ENCODE measurements at regions not wholly inside any gene's neighbourhood (a gene's known extent, or its start where the extent isn't known, plus 50 kb on each side); places are given as distances from the start of the nearest gene placed in this dataset.

DNA sequence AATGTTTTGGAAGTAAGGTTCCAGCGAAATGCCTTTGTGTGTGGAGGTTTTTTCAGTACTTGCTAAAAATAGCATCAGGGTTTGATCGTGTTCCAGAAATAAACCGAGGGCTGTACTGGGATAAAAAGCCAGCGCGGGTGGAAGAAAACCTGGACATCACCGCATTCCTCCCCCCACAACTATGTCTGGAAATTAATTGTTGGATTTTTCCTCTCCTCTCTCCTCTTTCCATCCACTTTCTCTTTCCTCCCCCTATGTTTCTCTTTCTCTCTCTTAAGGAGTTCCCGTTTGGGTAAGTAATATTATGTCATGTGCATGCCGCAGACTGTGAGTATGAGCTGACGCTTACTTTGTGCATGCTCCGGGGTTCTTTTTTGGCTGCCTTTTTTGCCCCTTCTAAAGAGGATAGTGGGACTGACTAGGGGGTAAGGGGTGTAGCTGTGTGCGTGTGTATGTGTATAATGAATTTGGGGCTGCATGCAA is 104.2 kb upstream of the HSD17B12 start:
- no peak for DNase-seq

DNA sequence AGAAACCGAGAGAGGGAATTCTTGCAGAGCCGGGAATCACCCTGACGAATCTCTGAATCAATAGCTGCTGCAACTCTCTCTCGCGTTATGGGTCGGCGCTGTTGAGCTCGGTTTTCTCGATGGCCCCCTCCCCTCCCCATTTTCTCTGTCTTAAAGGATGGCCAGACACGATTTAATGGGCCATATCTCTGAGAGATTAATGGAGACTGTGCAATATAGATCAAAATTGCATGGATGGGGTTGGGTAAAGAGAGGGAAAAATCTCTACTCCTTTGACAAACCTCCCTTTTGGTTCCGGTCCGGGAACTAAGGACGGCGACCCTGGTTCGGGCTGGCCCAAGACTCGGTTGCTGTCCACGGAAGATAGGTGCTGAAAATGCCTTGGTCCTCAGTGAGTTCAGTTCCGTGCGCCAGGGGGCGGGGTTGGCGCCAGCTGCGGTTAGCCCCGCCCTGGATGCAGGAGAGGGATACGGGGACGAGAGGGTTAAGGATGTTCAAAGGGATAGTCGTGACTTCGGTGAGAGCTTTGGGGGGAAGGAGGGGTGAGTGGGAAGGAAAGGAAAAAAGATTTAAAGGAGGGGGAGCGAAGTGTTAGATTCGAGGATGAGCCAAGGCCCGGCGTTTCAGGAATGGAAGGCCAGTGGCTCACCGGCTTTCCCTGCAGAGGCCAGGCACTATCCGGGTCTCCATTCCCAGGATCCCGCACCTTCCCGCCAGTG is 103.6 kb upstream of the HSD17B12 start:
- peak; percentile 7 for DNase-seq

DNA sequence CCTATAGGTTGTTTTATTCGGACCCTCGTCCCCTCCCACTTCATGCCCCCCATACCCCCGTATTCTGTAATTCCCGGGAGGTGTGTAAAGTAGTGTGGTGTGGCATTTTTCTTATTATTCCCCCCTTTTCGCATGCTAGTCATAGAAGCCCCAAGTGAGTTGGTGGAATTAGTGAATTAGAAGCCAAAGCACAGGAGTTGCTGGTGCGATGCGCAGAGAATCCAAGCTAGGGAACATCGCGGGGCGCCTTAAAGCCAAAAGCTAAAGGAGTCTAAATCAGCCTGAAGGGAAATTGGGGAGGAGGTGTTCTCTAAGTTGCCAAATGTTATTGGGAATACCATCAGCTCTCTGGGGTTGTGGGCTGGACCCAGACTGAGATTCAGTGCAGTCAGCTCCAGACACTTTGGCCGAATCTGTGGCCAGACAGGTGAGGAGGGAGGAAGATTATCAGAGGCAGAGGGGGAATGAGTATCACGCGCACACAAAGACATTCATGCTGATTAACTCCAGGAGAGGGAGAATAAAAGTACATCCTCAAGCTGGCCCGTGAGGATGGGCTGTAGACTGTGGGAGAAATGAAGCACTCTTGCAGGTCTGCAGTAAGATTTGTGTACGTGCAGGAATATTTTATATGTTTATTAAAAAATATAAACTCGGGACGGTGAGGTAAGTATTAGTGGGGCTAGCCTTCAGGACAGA is 102.8 kb upstream of the HSD17B12 start:
- no peak for DNase-seq

DNA sequence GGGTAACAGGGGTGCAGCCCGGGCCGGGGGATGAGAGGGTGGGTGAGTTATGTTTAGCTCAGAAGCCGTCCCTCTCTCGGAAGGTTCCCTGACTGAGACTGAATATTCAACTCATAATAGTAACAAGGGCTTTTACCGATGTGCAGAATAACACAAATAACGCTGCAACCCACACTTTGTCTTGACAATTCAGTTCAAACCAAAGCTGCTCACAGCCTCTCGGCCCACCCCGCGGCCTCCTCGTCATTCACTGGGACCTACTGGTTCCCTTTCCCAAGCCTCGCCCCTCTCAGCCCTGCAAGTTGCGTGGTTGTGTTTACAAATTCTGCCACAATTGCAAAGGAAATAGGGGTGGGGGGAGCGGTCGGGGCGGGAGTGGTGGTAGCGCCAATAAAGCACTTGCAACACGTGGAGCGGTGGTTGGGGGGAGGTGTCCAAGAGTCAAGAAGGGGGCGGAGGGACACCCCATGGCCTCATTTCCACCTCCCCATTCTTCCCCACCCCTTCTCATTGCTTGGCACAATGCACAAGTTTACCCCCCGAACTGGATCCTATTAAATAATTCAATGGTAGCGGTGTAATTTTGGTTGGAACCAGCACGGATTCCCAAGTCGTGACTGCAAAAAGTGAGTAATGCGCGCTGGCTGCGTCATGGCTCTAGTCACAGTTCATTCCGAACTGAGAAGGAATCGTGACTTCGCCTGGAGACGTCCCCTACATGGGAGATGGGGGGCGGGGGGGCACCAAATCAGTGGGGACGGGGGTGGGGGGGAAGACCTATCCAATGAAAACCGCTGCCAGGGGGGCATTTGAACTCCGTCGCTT is 102.0 kb upstream of the HSD17B12 start:
- DNase-seq = no peak

DNA sequence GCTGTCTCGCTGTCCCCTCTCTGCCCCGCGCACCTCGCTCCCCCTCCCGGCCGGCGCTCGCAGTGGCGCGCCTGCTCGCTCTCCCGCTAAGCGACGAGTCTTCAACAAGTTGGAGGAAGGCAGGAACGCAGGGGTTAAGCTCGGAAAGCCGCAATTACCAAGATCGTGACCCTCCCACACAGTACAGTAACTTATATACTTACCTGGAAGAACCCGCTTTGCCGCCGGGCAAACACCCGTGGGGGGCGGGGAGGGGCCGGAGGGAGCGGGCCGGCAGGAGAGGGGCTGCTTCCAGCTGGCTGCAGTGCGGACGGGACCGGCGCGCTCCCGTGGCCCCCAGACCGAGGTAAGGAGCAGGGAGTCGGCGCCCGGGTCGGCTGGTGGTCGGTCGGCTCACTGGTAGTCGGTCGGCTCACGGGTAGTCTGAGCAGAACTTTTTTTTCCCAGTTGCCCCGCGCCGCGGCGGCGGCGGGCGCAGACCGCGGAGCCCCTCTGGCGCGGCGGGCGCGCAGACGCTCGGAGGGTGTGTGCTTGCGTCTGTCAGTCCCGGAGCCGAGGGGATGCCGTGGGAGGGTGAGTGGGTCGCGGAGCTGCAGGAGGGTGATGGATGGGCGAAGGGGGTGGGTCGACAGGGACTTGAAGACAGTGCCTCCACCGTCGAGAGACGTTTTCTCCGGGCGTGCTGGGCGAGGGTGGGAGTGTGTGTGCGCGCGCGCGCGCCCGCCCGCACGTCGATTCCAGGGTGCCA is 101.2 kb upstream of the HSD17B12 start:
- no peak for DNase-seq

DNA sequence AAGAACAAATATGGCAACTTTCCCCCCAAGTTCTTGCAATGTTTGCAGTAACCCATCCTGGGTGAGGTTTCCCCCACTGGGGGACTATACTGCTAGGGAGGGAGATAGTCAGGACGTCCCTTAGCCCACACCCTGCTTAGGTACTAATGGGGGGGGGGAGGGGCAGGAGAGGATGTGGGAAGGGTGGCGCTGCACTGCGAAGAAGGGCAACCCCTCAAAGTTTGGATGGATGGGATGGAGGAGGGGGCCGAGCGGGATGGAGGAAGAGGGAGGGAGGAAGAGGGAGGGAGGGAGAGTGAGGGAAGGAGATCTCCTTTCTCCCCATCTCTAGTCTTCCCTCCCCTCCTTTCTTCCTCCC is 100.6 kb upstream of the HSD17B12 start:
- no peak for DNase-seq

DNA sequence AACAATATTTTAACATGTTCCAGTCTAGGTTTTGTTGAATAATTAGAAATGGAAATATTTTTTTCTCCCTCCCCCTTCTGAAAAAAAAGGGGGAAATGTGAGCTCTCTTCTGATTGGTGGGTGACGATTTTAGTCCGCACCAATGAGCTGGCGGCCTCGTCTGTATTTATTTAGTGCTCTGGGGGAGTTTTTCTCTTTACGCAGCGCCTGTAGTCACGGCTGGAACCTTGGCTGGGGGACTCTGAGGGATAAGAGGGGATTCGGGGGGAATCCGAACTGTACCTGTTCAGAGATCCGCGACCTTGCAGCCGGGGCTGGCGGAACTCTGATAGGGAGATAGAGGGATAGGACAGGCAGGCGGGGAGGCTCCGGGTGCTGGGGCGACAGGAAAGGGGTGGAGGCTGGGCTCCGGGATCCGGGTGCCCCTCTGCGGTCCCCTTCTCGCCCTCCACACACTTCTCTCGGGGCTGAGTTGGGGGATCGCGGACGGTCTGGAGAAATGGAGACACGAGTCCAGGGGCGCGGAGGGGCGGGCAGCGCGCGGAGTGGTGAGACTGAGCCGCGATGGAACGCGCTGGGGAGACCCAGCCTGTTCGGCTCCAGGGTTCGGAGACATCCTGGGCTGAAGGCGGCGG is 99.7 kb upstream of the HSD17B12 start:
- no peak for DNase-seq

DNA sequence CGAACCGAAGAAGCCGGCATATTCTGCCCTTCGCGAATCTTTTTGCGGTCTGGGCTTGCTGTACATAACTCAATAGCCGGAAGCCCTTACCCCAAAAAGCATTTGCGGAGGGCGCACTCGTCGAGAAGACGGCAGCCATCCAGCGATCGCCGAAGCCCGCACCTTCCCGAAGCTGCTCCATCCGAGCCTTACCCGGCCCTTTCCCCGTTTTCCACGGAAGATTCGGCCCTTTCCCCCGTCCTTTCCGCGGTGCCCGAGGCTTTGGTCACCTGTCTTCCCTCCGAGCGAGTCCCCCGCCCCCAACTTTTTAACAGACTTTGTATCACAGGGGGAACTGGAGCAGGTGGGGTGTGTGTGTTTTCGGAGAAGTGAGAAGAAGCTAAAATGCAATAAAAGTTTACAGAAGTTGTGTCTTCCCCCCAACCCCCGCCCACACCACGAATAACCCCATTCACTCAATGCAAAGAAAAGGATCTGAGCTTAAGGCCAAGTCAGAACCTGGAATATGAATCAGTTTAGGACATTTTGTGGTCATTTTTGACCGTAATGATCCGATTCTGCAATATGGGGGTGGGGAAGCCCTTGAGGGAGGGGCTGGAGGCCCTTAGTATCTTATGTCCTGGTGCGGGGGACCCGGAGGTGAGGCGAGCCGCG is 99.0 kb upstream of the HSD17B12 start:
- no peak for DNase-seq

DNA sequence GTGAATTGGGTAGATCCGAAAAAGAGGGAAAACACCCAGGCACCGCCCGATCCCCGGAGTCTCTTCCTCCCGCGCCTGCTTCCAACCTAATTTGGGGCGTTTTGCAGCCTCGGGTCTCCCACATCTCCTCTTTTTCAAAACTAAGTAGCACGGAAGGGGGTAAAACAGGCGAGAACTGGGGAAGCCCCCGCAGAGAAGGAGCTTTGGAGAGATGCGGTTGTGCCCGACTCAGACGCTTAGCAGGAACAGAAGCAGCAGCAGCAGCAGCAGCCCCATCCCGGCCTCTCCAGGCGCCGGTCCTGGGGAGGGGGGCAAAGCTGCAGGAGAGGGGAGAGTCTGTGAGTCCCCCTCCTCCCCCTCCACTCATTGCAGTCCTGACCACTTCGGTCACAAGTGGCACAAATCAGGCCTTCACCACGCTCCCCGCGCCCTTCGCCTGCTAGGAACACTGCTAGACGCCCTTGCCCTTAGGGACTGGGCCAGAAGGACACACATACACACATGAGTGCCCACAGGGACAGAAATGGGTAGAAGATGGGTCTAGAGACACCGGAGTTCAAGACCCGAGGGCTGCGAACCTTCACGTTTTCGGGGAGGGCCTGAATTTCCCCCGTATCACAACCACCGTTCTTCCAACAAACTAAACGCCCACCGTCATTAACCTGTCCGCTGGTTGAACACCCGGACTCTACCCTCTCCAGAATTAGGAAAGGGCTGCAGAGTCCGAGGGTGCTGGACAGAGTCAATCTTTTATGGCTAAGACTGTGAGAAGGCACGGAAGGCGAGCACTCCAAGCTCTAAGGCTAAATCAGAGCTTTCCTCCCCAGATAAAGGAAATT is 98.3 kb upstream of the HSD17B12 start:
- no peak for DNase-seq

DNA sequence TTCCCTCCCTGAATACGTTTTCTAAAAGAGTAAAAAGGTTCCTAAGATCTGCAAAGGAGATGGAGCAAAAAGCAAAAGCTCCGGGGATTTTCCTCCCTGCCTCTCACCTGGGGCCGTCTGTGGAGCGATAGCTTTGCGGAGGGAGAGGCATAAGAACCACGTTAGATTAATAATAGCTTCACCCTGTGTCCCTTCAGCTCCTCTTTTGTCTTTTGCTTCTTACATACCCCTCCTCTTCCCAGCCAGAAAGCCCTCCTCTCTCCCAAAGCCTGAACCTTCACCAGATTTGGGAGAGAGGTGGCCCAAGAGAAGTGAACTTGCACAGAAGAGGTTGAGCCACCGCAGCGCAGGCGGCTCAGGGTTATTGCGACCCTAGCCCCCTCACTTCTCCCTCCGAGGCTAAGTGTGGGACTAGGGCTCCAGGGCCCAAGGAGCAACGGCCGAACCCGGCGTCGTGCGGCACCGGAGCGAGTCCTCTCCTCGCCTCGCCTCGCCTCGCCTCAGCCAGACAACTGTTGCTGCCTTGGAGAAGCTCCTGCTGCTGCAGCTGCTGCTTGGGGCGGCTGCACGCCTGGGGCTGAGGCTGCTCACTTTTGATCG is 97.6 kb upstream of the HSD17B12 start:
- DNase-seq = no peak

DNA sequence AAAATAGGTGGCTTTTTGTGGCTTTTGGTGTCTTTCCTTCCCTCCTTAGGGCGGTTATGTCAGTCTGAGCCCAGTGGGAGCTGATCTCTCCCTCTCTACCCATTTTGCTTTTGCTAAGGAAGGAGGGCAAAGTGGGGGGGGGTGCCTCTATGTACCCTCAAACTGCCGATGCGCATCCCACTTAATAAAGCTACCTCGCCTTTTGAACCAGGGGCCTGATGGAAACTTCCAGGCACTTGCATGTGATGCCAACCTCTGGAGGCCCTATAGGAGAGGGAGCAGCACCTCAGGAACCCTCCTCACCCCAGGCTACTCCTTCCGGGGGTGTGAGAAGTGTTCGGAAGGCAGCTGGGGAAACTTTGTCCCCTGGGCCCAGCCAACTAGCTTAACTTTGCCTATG is 97.0 kb upstream of the HSD17B12 start:
- no peak for DNase-seq

DNA sequence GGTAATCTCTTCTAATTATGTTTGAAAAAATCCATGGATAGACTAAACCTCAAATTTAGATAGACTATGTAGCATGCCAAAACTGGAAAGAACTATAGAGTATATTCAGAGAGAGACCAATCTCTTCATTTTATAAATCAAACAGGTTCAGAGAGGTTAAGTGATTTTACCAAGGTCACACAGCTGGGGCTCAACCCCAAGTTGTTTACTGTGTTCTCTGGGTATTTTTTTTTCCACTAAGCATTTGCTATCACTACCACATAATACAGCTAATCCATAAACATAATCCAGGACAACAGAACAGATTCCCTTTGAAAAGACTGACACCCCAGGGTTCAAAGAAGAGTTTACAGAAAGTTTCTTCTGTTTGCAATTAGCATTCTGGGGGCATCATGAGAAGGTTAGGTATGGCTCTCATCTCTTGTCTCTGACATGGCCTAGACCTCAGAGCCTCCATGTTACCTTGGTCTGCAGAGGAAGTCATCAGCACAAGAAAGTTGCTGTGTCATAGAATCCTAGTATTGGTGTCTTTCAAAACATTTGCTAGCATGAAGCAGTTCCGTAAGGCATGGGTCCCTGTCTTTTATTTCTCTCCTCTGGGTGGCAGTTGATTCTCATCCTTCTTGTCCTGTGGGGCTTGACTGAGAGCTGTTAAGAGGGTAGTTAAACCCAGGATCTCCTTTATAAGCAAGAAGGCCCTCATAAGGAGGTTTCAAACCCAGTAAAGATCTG is 94.5 kb upstream of the HSD17B12 start:
- DNase-seq = no peak

DNA sequence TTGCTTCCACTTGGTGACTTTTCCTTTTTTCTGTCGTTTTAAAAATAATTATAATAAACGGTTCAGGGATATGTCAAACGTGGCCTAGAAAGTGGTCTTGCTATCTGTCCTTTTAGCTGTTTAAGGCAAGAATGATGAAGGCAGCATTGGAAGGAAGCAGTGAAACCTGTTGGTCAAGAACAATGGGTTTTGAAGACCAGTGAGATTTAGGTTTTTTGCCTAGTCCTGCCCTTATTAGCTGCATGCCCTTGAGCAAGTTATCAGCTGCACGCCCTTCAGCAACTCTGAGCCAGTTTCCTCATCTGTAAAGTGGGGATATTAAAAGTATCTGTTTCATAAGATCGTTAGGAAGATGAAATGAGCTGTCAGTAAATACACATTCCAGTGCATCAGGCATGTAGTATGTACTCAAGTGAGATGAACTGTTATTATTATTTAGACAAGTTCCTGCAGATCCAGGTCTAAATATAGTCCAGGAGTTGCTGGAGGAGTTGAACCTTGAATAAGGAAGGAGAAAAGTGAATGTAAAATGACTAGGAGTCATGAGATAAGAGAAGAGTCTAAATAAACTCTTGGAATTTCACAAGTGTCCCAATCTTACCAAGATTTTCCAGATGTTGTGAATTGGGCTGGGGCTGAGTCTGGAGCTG is 90.8 kb upstream of the HSD17B12 start:
- no peak for DNase-seq

DNA sequence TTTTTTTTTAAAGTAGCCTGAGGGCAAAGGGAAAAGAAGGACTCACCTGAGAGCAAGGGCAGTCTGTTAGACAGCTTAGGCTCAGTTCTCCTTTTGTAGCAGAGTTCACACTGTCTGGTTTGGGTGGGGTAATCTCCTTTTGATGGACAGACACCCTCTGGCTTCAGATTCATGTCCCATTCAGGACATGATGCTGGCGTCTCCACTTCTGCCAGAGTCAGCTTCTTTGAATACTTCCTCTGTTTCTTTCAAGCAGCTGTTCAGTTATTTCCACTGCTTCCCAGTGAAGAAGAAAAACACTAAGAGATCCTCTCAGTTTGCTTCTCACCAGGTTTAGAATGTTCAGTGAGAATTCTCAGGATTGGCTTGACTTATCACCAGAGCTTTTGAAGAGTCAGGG is 79.0 kb upstream of the HSD17B12 start:
- DNase-seq = no peak

DNA sequence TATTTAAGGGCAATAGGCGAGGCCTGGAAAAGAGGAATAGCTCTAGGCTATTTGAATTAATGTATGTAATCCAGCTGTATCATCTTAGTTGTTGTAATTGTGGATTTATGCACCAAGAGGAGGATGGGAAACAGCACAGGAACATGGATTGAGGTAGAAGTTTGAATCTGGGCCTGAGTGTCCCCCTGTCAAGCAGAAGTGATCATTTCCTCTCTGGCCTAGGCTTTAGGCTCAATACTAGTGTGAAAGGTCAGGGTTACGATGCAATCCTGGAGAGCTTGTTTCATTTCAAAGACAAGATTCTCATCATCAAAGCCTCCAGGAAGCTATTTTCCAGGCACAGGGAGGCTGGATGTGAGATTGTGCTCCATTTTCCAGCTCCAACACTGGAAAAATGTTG is 77.9 kb upstream of the HSD17B12 start:
- DNase-seq = no peak

DNA sequence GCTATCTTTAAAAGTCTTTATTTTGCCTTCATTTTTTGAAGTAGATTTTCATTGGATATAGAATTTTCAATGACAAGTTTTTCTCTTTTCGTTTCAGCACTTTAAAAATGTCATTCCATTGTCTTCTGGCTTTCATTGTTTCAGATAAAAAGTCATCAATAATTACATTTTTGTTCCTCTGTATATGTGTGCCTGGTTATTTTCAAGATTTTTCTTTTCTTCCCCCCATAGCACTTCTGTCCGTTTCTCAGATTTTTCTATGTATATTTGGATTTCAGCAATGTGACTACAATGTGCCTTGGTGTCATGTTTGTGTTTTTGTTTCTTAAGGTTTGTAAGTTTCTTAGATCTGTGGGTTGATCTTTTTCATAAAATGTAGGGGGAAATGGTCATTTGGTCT is 66.3 kb upstream of the HSD17B12 start:
- no peak for DNase-seq

DNA sequence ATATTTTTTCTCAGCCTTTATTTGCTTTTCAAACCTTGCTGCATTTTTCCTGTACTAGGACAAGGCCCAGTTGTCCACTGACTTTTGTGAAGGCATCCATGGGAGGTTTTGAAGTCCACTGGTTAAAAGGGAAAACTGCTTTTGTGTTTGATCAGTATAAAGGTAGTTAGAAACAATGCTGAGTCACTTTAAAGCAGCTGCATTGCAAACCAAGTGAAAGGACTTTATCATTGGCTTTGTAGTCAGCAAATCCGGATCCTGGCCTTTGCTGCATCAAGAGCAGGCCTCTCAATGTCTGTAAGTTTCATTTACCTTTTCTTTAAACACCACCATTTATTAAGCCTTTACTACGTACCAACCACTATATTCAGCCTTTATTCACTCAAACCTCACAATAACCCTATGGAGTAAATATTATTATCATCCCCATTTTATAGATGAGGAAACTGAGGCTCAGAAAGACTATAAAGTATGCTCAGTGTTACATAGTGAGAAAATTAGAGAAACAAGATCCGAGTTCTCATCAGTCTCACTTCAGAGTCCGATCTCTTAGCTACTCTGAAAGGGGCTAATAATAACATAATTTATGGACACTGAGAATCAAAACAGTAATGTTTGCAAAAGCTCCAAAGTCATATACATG is 60.6 kb upstream of the HSD17B12 start:
- no peak for DNase-seq

DNA sequence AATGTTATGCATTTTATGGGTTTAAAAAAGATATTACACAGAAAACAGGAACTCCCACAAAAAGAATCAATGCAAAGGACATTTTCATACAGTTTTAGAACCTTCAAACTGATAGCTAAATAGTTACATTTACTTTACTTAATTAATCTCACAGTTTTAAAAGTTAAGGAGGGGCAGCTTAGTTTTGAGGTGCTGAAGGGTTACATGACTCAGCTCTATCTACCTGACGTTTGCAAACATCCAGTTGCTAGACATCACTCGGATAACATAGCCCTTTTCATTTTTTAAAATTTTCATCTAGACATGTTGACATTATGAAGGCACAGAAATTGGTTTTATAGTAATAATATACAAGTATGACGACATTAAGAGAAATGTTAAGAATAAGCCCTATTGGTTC is 53.7 kb upstream of the HSD17B12 start:
- no peak for DNase-seq

Measured in CD4-positive, alpha-beta T cell treated with Interleukin-17A for 1 hour (primary cell).